Body of pancreas (tissue), 4 donors: ENCODE measurements at regions not wholly inside any gene's neighbourhood (a gene's known extent, or its start where the extent isn't known, plus 50 kb on each side); places are given as distances from the start of the nearest gene placed in this dataset.

Experiments used
- CTCF ChIP-seq, 7 experiments: fragments of 450-650 bp in 4 of 7; fragments of 200-600 bp in 3 of 7; sonication (generic) in 3 of 7; IDR thresholded peaks; one replicate each; pipeline ENCODE4 v1.5.1; 2016 to 2019; ENCODE audit warnings: antibody characterized with exemption in 7 of 7
- POLR2A ChIP-seq, 3 donors: fragments of 450-650 bp; IDR thresholded peaks; one replicate each; pipeline ENCODE4 v1.6.1; 2016; ENCODE audit warnings: antibody characterized with exemption in 3 of 3, mild to moderate bottlenecking in 2 of 3

GRCh38 chr13:37173214-37173613 lies 67.8 kb upstream of the CSNK1A1L start:
- TF ChIP-seq CTCF (IDR thresholded peaks at IDR 0.05) (no peak), POLR2A (IDR thresholded peaks at IDR 0.05) (no peak)
